ENCODE measurements at regions not wholly inside any gene's neighbourhood (a gene's known extent, or its start where the extent isn't known, plus 50 kb on each side); places are given as distances from the start of the nearest gene placed in this dataset.
A peak's percentile ranks its signal among the peaks of the same experiment; 100 is the strongest.

- TF ChIP-seq CTCF (IDR thresholded peaks at IDR 0.05 in 4 of 5, conservative IDR thresholded peaks at IDR 0.05 in 1 of 5) (peak; percentile 21 to 64 (median 61)), POLR2A (IDR thresholded peaks at IDR 0.05) (no peak)
Observed at GRCh38 chr4:85147481-85148076, 181.1 kb upstream of the WDFY3 start.
